HEK293 (cell line): ENCODE measurements at regions not wholly inside any gene's neighbourhood (a gene's known extent, or its start where the extent isn't known, plus 50 kb on each side); places are given as distances from the start of the nearest gene placed in this dataset.

Source experiments
- CTCF ChIA-PET: fragments of 350-600 bp; formaldehyde crosslinking; extraction: SDS; loops from one replicate; lab custom pipeline; 2021; ENCODE audit warnings: antibody characterized with exemption; lab: Yijun Ruan, JAX
- POLR2A ChIA-PET: fragments of 300-600 bp; formaldehyde crosslinking; extraction: SDS; loops from one replicate; lab custom pipeline; 2020; ENCODE audit warnings: antibody characterized with exemption, inconsistent platforms; lab: Yijun Ruan, JAX
- H3K27ac ChIP-seq: fragments of 200-500 bp; sonication (Bioruptor generic); 2 replicates; pipeline ENCODE4 v1.5.1; 2014; ENCODE audit warnings: low read depth, low read length, control low read depth, inconsistent platforms; ENCODE audit errors: extremely low read depth
- H3K36me3 ChIP-seq, 2 experiments: fragments of 200-500 bp in 1 of 2; sonication (Bioruptor generic) in 1 of 2; 1 replicate in 1 of 2; 2 replicates in 1 of 2; pipeline ENCODE4 v1.5.1; 2014 to 2017; ENCODE audit warnings: inconsistent platforms in 2 of 2, low read length in 2 of 2; ENCODE audit not compliant: control insufficient read depth in 2 of 2, insufficient read depth in 1 of 2
- H3K4me1 ChIP-seq: fragments of 200-500 bp; sonication (Bioruptor generic); 2 replicates; pipeline ENCODE4 v1.5.1; 2014; ENCODE audit warnings: mild to moderate bottlenecking, low read length, inconsistent platforms; ENCODE audit not compliant: control insufficient read depth, insufficient read depth
- H3K4me3 ChIP-seq: 2 replicates; pipeline ENCODE4 v1.5.1; 2011; ENCODE audit warnings: low read depth, mild to moderate bottlenecking, control low read depth, low read length, moderate library complexity
- H3K9me3 ChIP-seq: fragments of 200-500 bp; sonication (Bioruptor generic); 2 replicates; pipeline ENCODE4 v1.5.1; 2014; ENCODE audit warnings: low read depth, low read length, inconsistent platforms; ENCODE audit not compliant: control insufficient read depth, insufficient read depth
- KLF1 ChIP-seq: fragments of 450-650 bp; formaldehyde crosslinking; IDR thresholded peaks from 2 replicates; pipeline ENCODE4 v1.5.1; 2016; ENCODE audit warnings: missing biosample characterization, missing genetic modification characterization
- KLF10 ChIP-seq: fragments of 450-650 bp; IDR thresholded peaks from 2 replicates; pipeline ENCODE4 v1.5.1; 2018; ENCODE audit warnings: missing biosample characterization, mild to moderate bottlenecking, missing genetic modification characterization
- KLF7 ChIP-seq: fragments of 450-650 bp; formaldehyde crosslinking; IDR thresholded peaks from 2 replicates; pipeline ENCODE4 v1.5.1; 2016; ENCODE audit warnings: missing biosample characterization, missing genetic modification characterization, borderline replicate concordance
- SCRT1 ChIP-seq: fragments of 450-650 bp; formaldehyde crosslinking; IDR thresholded peaks from 2 replicates; pipeline ENCODE4 v1.5.1; 2016; ENCODE audit warnings: missing biosample characterization, missing genetic modification characterization, borderline replicate concordance
- TRIM28 ChIP-seq: IDR thresholded peaks from 2 replicates; pipeline ENCODE4 v1.6.1; 2011; ENCODE audit warnings: low read length, control low read depth, borderline replicate concordance
- YY2 ChIP-seq: fragments of 450-650 bp; formaldehyde crosslinking; IDR thresholded peaks from 2 replicates; pipeline ENCODE4 v1.5.1; 2016; ENCODE audit warnings: missing biosample characterization, missing genetic modification characterization
- ZBTB17 ChIP-seq: fragments of 450-650 bp; formaldehyde crosslinking; IDR thresholded peaks from 2 replicates; pipeline ENCODE4 v1.5.1; 2016; ENCODE audit warnings: missing biosample characterization, missing genetic modification characterization
- ZBTB8A ChIP-seq: fragments of 450-650 bp; formaldehyde crosslinking; IDR thresholded peaks from 2 replicates; pipeline ENCODE4 v1.5.1; 2016; ENCODE audit warnings: missing biosample characterization, missing genetic modification characterization
- ZIC2 ChIP-seq: fragments of 450-650 bp; formaldehyde crosslinking; IDR thresholded peaks from 2 replicates; pipeline ENCODE4 v1.5.1; 2016; ENCODE audit warnings: missing biosample characterization, missing genetic modification characterization
- ZNF10 ChIP-seq: fragments of 450-650 bp; formaldehyde crosslinking; IDR thresholded peaks from 2 replicates; pipeline ENCODE4 v1.5.1; 2017; ENCODE audit warnings: missing biosample characterization, missing genetic modification characterization
- ZNF112 ChIP-seq: fragments of 450-650 bp; formaldehyde crosslinking; IDR thresholded peaks from 2 replicates; pipeline ENCODE4 v1.5.0; 2017; ENCODE audit warnings: missing biosample characterization, missing genetic modification characterization
- ZNF133 ChIP-seq: fragments of 450-650 bp; formaldehyde crosslinking; IDR thresholded peaks from 2 replicates; pipeline ENCODE4 v1.5.1; 2016; ENCODE audit warnings: missing biosample characterization, missing genetic modification characterization
- ZNF157 ChIP-seq: fragments of 450-650 bp; formaldehyde crosslinking; IDR thresholded peaks from 2 replicates; pipeline ENCODE4 v1.5.1; 2016; ENCODE audit warnings: missing biosample characterization, missing genetic modification characterization
- ZNF221 ChIP-seq: fragments of 450-650 bp; formaldehyde crosslinking; IDR thresholded peaks from 2 replicates; pipeline ENCODE4 v1.5.1; 2017; ENCODE audit warnings: missing biosample characterization, missing genetic modification characterization, borderline replicate concordance
- ZNF324 ChIP-seq: fragments of 450-650 bp; formaldehyde crosslinking; IDR thresholded peaks from 2 replicates; pipeline ENCODE4 v1.5.1; 2016; ENCODE audit warnings: missing biosample characterization, missing genetic modification characterization
- ZNF366 ChIP-seq: fragments of 450-650 bp; formaldehyde crosslinking; conservative IDR thresholded peaks from 2 replicates; pipeline ENCODE4 v1.5.1; 2016; ENCODE audit warnings: missing biosample characterization, missing genetic modification characterization
- ZNF37A ChIP-seq: fragments of 450-650 bp; IDR thresholded peaks from 2 replicates; pipeline ENCODE4 v1.5.1; 2018; ENCODE audit warnings: missing biosample characterization, missing genetic modification characterization
- ZNF423 ChIP-seq: fragments of 450-650 bp; formaldehyde crosslinking; IDR thresholded peaks from 2 replicates; pipeline ENCODE4 v1.5.1; 2016; ENCODE audit warnings: missing biosample characterization, missing genetic modification characterization
- ZNF473 ChIP-seq: fragments of 450-650 bp; formaldehyde crosslinking; IDR thresholded peaks from 2 replicates; pipeline ENCODE4 v1.5.1; 2017; ENCODE audit warnings: missing biosample characterization, missing genetic modification characterization
- ZNF529 ChIP-seq: fragments of 450-650 bp; formaldehyde crosslinking; IDR thresholded peaks from 2 replicates; pipeline ENCODE4 v1.5.1; 2017; ENCODE audit warnings: missing genetic modification characterization, missing biosample characterization; ENCODE audit not compliant: insufficient replicate concordance
- ZNF555 ChIP-seq: fragments of 450-650 bp; formaldehyde crosslinking; conservative IDR thresholded peaks from 2 replicates; pipeline ENCODE4 v1.5.1; 2017; ENCODE audit warnings: missing biosample characterization, mild to moderate bottlenecking, missing genetic modification characterization, inconsistent platforms
- ZNF560 ChIP-seq: fragments of 450-650 bp; formaldehyde crosslinking; IDR thresholded peaks from 2 replicates; pipeline ENCODE4 v1.5.1; 2017; ENCODE audit warnings: missing biosample characterization, missing genetic modification characterization, borderline replicate concordance
- ZNF571 ChIP-seq: fragments of 450-650 bp; formaldehyde crosslinking; IDR thresholded peaks from 2 replicates; pipeline ENCODE4 v1.5.0; 2017; ENCODE audit warnings: missing biosample characterization, missing genetic modification characterization
- ZNF621 ChIP-seq: fragments of 450-650 bp; formaldehyde crosslinking; IDR thresholded peaks from 2 replicates; pipeline ENCODE4 v1.5.1; 2017; ENCODE audit warnings: missing biosample characterization, missing genetic modification characterization
- ZNF777 ChIP-seq: fragments of 450-650 bp; formaldehyde crosslinking; IDR thresholded peaks from 2 replicates; pipeline ENCODE4 v1.5.1; 2017; ENCODE audit warnings: missing biosample characterization, missing genetic modification characterization, borderline replicate concordance
- ZSCAN30 ChIP-seq: fragments of 450-650 bp; IDR thresholded peaks from 2 replicates; pipeline ENCODE4 v1.5.1; 2018; ENCODE audit warnings: missing biosample characterization, mild to moderate bottlenecking, missing genetic modification characterization, moderate library complexity
- TF ChIP-seq, protein P1 (sequence below): fragments of 450-650 bp; formaldehyde crosslinking; conservative IDR thresholded peaks from 2 replicates; pipeline ENCODE4 v1.5.1; 2016; ENCODE audit warnings: low read depth, missing biosample characterization, missing genetic modification characterization
- TF ChIP-seq, protein P2 (sequence below): fragments of 450-650 bp; formaldehyde crosslinking; IDR thresholded peaks from 2 replicates; pipeline ENCODE4 v1.5.0; 2017; ENCODE audit warnings: missing biosample characterization, missing genetic modification characterization, borderline replicate concordance
- TF ChIP-seq, protein P3 (sequence below): fragments of 450-650 bp; formaldehyde crosslinking; IDR thresholded peaks from 2 replicates; pipeline ENCODE4 v1.5.1; 2016; ENCODE audit warnings: missing biosample characterization, missing genetic modification characterization

DNA sequence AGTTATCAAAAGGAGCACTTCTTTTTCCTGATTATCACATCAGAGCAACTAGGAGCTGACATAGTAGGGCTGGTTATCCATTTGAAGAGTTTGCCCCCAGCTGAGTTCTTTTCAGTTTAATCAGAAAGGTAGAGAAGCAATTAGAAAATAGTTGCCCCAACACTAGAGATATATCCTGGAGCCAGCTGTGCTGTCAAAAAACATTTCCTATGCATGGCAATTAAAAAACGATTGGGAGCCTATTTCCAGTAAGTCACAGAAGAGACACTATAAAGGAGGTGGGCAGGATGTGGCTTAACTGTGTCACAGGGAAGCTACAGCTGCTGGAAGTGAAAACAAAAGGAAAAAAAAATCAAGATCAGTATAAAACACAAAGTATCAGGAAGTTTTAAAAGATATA lies 155.7 kb upstream of the SLITRK1 start (continued):
- TF ChIP-seq ZNF324 (tag by site-specific recombination), result no peak
- no peak for TF ChIP-seq ZNF221 (tag by site-specific recombination)
- TF ChIP-seq SCRT1 (tag by site-specific recombination), result no peak
- TF ChIP-seq YY2, result no peak
- TF ChIP-seq ZNF571 (tag by site-specific recombination), result no peak

DNA sequence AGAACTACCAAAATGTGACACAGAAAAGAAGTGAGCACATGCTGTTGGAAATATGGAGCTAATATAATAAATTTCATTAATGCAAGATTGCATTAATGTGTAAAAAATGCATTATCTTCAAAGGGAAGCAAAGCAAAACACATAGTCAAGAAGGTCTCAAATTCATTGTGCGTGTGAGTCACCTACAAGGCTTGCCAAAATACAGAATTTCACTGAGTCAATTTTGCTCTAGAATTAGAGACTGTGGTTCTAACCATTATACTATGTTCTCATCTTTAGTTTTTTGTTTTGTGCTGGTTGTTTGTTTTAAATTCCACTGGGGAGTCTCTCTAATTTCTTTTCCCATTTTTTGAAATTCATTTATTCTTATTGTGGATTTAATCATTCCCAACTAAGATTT lies 149.8 kb upstream of the SLITRK1 start:
- POLR2A ChIA-PET, result no interaction called here
- no peak overlapping the region for H3K27ac ChIP-seq

DNA sequence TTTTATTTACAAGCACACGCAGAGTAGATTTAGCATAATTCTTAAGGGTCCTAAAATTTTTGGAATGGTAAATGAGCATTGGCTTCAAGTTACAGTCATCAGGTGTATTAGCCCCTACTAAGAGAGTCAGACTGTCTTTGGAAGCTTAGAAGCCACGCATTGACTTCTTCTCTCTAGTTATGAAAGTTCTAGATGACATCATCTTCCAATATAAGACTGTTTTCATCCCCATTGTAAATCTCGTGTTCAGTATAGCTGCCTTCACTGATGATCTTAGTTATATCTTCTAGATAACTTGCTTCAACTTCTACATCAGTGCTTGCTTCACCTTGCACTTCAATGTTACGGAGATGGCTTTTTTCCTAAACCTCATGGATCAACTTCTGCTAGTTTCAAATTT lies 148.8 kb upstream of the SLITRK1 start:
- POLR2A ChIA-PET, result no interaction called here
- Histone ChIP-seq H3K27ac (no peak overlapping the region), H3K4me1 (no peaks in the 10 kb centered on the region), H3K9me3 (no peaks in the 10 kb centered on the region), H3K36me3 (no peaks in the 10 kb centered on the region), H3K4me3 (no peak overlapping the region)
- TF ChIP-seq ZNF133 (tag by site-specific recombination) (no peak), ZNF10 (tag by site-specific recombination) (no peak), ZNF777 (no peak)
- TF ChIP-seq, protein P1, sequence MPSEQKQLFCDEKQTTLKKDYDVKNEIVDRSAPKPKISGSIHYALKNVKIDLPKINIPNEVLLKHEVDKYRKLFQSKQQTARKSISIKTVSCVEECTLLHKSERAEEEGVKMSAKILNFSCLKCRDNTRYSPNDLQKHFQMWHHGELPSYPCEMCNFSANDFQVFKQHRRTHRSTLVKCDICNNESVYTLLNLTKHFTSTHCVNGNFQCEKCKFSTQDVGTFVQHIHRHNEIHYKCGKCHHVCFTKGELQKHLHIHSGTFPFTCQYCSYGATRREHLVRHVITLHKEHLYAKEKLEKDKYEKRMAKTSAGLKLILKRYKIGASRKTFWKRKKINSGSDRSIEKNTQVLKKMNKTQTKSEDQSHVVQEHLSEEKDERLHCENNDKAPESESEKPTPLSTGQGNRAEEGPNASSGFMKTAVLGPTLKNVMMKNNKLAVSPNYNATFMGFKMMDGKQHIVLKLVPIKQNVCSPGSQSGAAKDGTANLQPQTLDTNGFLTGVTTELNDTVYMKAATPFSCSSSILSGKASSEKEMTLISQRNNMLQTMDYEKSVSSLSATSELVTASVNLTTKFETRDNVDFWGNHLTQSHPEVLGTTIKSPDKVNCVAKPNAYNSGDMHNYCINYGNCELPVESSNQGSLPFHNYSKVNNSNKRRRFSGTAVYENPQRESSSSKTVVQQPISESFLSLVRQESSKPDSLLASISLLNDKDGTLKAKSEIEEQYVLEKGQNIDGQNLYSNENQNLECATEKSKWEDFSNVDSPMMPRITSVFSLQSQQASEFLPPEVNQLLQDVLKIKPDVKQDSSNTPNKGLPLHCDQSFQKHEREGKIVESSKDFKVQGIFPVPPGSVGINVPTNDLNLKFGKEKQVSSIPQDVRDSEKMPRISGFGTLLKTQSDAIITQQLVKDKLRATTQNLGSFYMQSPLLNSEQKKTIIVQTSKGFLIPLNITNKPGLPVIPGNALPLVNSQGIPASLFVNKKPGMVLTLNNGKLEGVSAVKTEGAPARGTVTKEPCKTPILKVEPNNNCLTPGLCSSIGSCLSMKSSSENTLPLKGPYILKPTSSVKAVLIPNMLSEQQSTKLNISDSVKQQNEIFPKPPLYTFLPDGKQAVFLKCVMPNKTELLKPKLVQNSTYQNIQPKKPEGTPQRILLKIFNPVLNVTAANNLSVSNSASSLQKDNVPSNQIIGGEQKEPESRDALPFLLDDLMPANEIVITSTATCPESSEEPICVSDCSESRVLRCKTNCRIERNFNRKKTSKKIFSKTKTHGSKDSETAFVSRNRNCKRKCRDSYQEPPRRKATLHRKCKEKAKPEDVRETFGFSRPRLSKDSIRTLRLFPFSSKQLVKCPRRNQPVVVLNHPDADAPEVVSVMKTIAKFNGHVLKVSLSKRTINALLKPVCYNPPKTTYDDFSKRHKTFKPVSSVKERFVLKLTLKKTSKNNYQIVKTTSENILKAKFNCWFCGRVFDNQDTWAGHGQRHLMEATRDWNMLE, result no peak
- CTCF ChIA-PET, result no interaction called here

More for the DNA sequence above, 149.8 kb upstream of the SLITRK1 start:
- Histone ChIP-seq H3K36me3 (no peaks in the 10 kb centered on the region), H3K9me3 (no peaks in the 10 kb centered on the region), H3K4me1 (no peaks in the 10 kb centered on the region), H3K4me3 (no peak overlapping the region)
- CTCF ChIA-PET, result no interaction called here
- TF ChIP-seq ZNF473 (no peak), ZNF621 (no peak), KLF7 (no peak), ZIC2 (tag by site-specific recombination) (no peak), TRIM28 (no peak), ZNF560 (tag by site-specific recombination) (no peak), ZBTB8A (tag by site-specific recombination) (no peak), KLF1 (tag by site-specific recombination) (no peak), ZBTB17 (tag by site-specific recombination) (no peak), ZSCAN30 (tag by site-specific recombination) (no peak), ZNF157 (tag by site-specific recombination) (no peak), ZNF529 (no peak), ZNF366 (tag by site-specific recombination) (no peak), KLF10 (no peak), ZNF37A (no peak), ZNF112 (tag by site-specific recombination) (no peak), ZNF423 (tag by site-specific recombination) (no peak), ZNF555 (tag by site-specific recombination) (no peak)
- TF ChIP-seq, protein P2, sequence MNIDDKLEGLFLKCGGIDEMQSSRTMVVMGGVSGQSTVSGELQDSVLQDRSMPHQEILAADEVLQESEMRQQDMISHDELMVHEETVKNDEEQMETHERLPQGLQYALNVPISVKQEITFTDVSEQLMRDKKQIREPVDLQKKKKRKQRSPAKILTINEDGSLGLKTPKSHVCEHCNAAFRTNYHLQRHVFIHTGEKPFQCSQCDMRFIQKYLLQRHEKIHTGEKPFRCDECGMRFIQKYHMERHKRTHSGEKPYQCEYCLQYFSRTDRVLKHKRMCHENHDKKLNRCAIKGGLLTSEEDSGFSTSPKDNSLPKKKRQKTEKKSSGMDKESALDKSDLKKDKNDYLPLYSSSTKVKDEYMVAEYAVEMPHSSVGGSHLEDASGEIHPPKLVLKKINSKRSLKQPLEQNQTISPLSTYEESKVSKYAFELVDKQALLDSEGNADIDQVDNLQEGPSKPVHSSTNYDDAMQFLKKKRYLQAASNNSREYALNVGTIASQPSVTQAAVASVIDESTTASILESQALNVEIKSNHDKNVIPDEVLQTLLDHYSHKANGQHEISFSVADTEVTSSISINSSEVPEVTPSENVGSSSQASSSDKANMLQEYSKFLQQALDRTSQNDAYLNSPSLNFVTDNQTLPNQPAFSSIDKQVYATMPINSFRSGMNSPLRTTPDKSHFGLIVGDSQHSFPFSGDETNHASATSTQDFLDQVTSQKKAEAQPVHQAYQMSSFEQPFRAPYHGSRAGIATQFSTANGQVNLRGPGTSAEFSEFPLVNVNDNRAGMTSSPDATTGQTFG, result no peak
- TF ChIP-seq, protein P3, sequence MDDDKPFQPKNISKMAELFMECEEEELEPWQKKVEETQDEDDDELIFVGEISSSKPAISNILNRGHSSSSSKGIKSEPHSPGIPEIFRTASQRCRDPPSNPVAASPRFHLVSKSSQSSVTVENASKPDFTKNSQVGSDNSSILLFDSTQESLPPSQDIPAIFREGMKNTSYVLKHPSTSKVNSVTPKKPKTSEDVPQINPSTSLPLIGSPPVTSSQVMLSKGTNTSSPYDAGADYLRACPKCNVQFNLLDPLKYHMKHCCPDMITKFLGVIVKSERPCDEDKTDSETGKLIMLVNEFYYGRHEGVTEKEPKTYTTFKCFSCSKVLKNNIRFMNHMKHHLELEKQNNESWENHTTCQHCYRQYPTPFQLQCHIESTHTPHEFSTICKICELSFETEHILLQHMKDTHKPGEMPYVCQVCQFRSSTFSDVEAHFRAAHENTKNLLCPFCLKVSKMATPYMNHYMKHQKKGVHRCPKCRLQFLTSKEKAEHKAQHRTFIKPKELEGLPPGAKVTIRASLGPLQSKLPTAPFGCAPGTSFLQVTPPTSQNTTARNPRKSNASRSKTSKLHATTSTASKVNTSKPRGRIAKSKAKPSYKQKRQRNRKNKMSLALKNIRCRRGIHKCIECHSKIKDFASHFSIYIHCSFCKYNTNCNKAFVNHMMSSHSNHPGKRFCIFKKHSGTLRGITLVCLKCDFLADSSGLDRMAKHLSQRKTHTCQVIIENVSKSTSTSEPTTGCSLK (tag by site-specific recombination), result no peak
